ENCODE measurements at regions not wholly inside any gene's neighbourhood (a gene's known extent, or its start where the extent isn't known, plus 50 kb on each side); places are given as distances from the start of the nearest gene placed in this dataset.

GRCh38 chr17:54408731-54409130 is 491.9 kb upstream of the TOM1L1 start:
- TF ChIP-seq EZH2phosphoT487 (IDR thresholded peaks at IDR 0.05; ENCODE audit: borderline replicate concordance, low read depth, low read length) = no peak
- no peak for TF ChIP-seq CTCF (conservative IDR thresholded peaks at IDR 0.05; ENCODE audit: low read length)
- intact Hi-C loops (cut with micrococcal nuclease; ENCODE audit: unreplicated experiment) = no loop called here
- Histone ChIP-seq H3K4me1 (ENCODE audit: insufficient read depth, low read length, poor library complexity, severe bottlenecking) (no peaks in the 10 kb centered on the region), H3K4me3 (ENCODE audit: low read depth, low read length, poor library complexity, severe bottlenecking) (no peak overlapping the region), H3K9me3 (ENCODE audit: low read length) (no peaks in the 10 kb centered on the region), H3K79me2 (ENCODE audit: insufficient read depth, low read depth, low read length) (no peaks in the 10 kb centered on the region), H4K20me1 (ENCODE audit: insufficient read depth, low read length) (no peaks in the 10 kb centered on the region), H3K36me3 (ENCODE audit: insufficient read depth, low read length) (no peaks in the 10 kb centered on the region), H3K4me2 (ENCODE audit: low read length) (no peak overlapping the region), H2AFZ (ENCODE audit: low read length) (no peak overlapping the region), H3K9me2 (ENCODE audit: insufficient read depth, low read length) (no peaks in the 10 kb centered on the region), H3K27ac (ENCODE audit: low read depth, low read length, poor library complexity, severe bottlenecking) (no peak overlapping the region)
- ChIA-PET CTCF (ENCODE audit: unreplicated experiment) (no interaction called here), POLR2A (interaction anchor here (0.6 kb wide), 1 partner anchor 28 kb away, joined by 4 read pairs; no protein-coding TSS in a partner anchor)
- BruUV-seq (replicated peaks) = no TSS peak
- no peak for DNase-seq (ENCODE audit: low spot score)

DNA sequence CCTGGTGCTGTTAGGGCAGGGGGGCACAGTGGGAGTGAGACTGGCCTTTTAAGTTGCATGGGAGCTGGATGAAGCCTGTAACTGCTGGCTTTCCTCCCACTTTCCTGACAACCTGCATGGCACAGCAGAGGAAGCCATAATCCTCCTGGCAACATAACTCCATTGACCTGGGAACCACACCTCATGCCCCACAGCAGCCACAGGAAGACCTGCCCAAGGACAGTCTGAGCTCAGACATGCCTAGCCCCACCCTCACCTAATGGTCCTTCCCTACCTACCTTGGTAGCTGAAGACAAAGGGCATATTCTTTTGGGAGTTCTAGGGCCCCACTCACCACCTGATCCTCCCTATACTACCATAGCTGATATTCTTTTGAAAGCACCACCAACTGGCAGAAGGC is 482.2 kb upstream of the TOM1L1 start:
- Histone ChIP-seq H3K4me2 (ENCODE audit: low read length) (no peak overlapping the region), H2AFZ (ENCODE audit: low read length) (no peak overlapping the region), H3K9me2 (ENCODE audit: insufficient read depth, low read length) (no peaks in the 10 kb centered on the region), H4K20me1 (ENCODE audit: insufficient read depth, low read length) (no peaks in the 10 kb centered on the region), H3K4me3 (ENCODE audit: low read depth, low read length, poor library complexity, severe bottlenecking) (no peak overlapping the region), H3K36me3 (ENCODE audit: insufficient read depth, low read length) (no peaks in the 10 kb centered on the region), H3K9me3 (ENCODE audit: low read length) (no peaks in the 10 kb centered on the region), H3K79me2 (ENCODE audit: insufficient read depth, low read depth, low read length) (no peaks in the 10 kb centered on the region), H3K27ac (ENCODE audit: low read depth, low read length, poor library complexity, severe bottlenecking) (no peak overlapping the region), H3K4me1 (ENCODE audit: insufficient read depth, low read length, poor library complexity, severe bottlenecking) (no peaks in the 10 kb centered on the region)
- intact Hi-C loops (cut with micrococcal nuclease; ENCODE audit: unreplicated experiment) = no loop called here
- TF ChIP-seq EZH2phosphoT487 (IDR thresholded peaks at IDR 0.05; ENCODE audit: borderline replicate concordance, low read depth, low read length) = no peak
- TF ChIP-seq CTCF (conservative IDR thresholded peaks at IDR 0.05; ENCODE audit: low read length) = no peak
- CTCF ChIA-PET (ENCODE audit: unreplicated experiment) = no interaction called here
- no TSS peak for BruUV-seq (replicated peaks)
- POLR2A ChIA-PET = no interaction called here
- DNase-seq (ENCODE audit: low spot score) = no peak

DNA sequence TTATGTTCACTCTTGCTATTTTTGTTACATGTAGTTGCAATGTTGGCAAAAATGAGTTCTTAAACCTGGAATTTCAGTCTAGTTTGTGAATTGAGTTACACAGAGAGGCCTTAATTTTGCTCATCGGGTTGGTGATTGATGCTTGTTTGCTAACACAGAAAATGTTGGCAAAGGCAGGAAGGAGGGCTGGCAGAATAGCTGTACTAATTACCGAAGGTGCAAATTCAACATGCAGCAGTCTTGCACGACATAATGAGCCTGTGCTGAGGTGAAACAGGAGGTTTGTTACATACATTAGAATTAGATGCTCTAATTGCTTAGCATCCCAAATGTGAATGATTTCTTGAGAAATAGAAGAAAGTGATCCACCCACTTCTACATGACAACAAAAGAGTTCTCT is 475.0 kb upstream of the TOM1L1 start:
- no peak for DNase-seq (ENCODE audit: low spot score)
- Histone ChIP-seq H3K9me2 (ENCODE audit: insufficient read depth, low read length) (no peaks in the 10 kb centered on the region), H3K9me3 (ENCODE audit: low read length) (no peaks in the 10 kb centered on the region), H3K4me3 (ENCODE audit: low read depth, low read length, poor library complexity, severe bottlenecking) (no peak overlapping the region), H2AFZ (ENCODE audit: low read length) (no peak overlapping the region), H3K79me2 (ENCODE audit: insufficient read depth, low read depth, low read length) (no peaks in the 10 kb centered on the region), H3K27ac (ENCODE audit: low read depth, low read length, poor library complexity, severe bottlenecking) (no peak overlapping the region), H3K4me2 (ENCODE audit: low read length) (no peak overlapping the region), H3K4me1 (ENCODE audit: insufficient read depth, low read length, poor library complexity, severe bottlenecking) (no peaks in the 10 kb centered on the region), H4K20me1 (ENCODE audit: insufficient read depth, low read length) (no peaks in the 10 kb centered on the region), H3K36me3 (ENCODE audit: insufficient read depth, low read length) (no peaks in the 10 kb centered on the region)
- POLR2A ChIA-PET = no interaction called here
- CTCF ChIA-PET (ENCODE audit: unreplicated experiment) = no interaction called here
- TF ChIP-seq EZH2phosphoT487 (IDR thresholded peaks at IDR 0.05; ENCODE audit: borderline replicate concordance, low read depth, low read length) (no peak), CTCF (conservative IDR thresholded peaks at IDR 0.05; ENCODE audit: low read length) (no peak)
- no TSS peak for BruUV-seq (replicated peaks)
- intact Hi-C loops (cut with micrococcal nuclease; ENCODE audit: unreplicated experiment) = no loop called here
